HEK293 (cell line): ENCODE measurements at regions not wholly inside any gene's neighbourhood (a gene's known extent, or its start where the extent isn't known, plus 50 kb on each side); places are given as distances from the start of the nearest gene placed in this dataset.

Experiments
- CTCF ChIA-PET: fragments of 350-600 bp; formaldehyde crosslinking; extraction: SDS; loops from one replicate; lab custom pipeline; 2021; ENCODE audit warnings: antibody characterized with exemption; lab: Yijun Ruan, JAX
- POLR2A ChIA-PET: fragments of 300-600 bp; formaldehyde crosslinking; extraction: SDS; loops from one replicate; lab custom pipeline; 2020; ENCODE audit warnings: antibody characterized with exemption, inconsistent platforms; lab: Yijun Ruan, JAX
- H3K27ac ChIP-seq: fragments of 200-500 bp; sonication (Bioruptor generic); 2 replicates; pipeline ENCODE4 v1.5.1; 2014; ENCODE audit warnings: low read depth, low read length, control low read depth, inconsistent platforms; ENCODE audit errors: extremely low read depth
- H3K36me3 ChIP-seq, 2 experiments: fragments of 200-500 bp in 1 of 2; sonication (Bioruptor generic) in 1 of 2; 1 replicate in 1 of 2; 2 replicates in 1 of 2; pipeline ENCODE4 v1.5.1; 2014 to 2017; ENCODE audit warnings: inconsistent platforms in 2 of 2, low read length in 2 of 2; ENCODE audit not compliant: control insufficient read depth in 2 of 2, insufficient read depth in 1 of 2
- H3K4me1 ChIP-seq: fragments of 200-500 bp; sonication (Bioruptor generic); 2 replicates; pipeline ENCODE4 v1.5.1; 2014; ENCODE audit warnings: mild to moderate bottlenecking, low read length, inconsistent platforms; ENCODE audit not compliant: control insufficient read depth, insufficient read depth
- H3K4me3 ChIP-seq: 2 replicates; pipeline ENCODE4 v1.5.1; 2011; ENCODE audit warnings: low read depth, mild to moderate bottlenecking, control low read depth, low read length, moderate library complexity
- H3K9me3 ChIP-seq: fragments of 200-500 bp; sonication (Bioruptor generic); 2 replicates; pipeline ENCODE4 v1.5.1; 2014; ENCODE audit warnings: low read depth, low read length, inconsistent platforms; ENCODE audit not compliant: control insufficient read depth, insufficient read depth
- KLF10 ChIP-seq: fragments of 450-650 bp; IDR thresholded peaks from 2 replicates; pipeline ENCODE4 v1.5.1; 2018; ENCODE audit warnings: missing biosample characterization, mild to moderate bottlenecking, missing genetic modification characterization
- KLF9 ChIP-seq: fragments of 450-650 bp; formaldehyde crosslinking; IDR thresholded peaks from 2 replicates; pipeline ENCODE4 v1.5.1; 2016; ENCODE audit warnings: missing biosample characterization, missing genetic modification characterization, low read depth
- PRDM2 ChIP-seq: fragments of 450-650 bp; formaldehyde crosslinking; IDR thresholded peaks from 2 replicates; pipeline ENCODE4 v1.5.1; 2016; ENCODE audit warnings: missing biosample characterization, missing genetic modification characterization, borderline replicate concordance
- ZBTB48 ChIP-seq: fragments of 450-650 bp; formaldehyde crosslinking; IDR thresholded peaks from 2 replicates; pipeline ENCODE4 v1.5.1; 2016; ENCODE audit warnings: missing biosample characterization, missing genetic modification characterization
- ZEB2 ChIP-seq: fragments of 450-650 bp; formaldehyde crosslinking; IDR thresholded peaks from 2 replicates; pipeline ENCODE4 v1.5.1; 2016; ENCODE audit warnings: missing biosample characterization, missing genetic modification characterization
- ZNF121 ChIP-seq: fragments of 450-650 bp; formaldehyde crosslinking; IDR thresholded peaks from 2 replicates; pipeline ENCODE4 v1.5.1; 2016; ENCODE audit warnings: missing biosample characterization, missing genetic modification characterization
- ZNF16 ChIP-seq: fragments of 450-650 bp; formaldehyde crosslinking; IDR thresholded peaks from 2 replicates; pipeline ENCODE4 v1.5.1; 2016; ENCODE audit warnings: low read depth, missing biosample characterization, missing genetic modification characterization
- ZNF175 ChIP-seq: fragments of 450-650 bp; formaldehyde crosslinking; IDR thresholded peaks from 2 replicates; pipeline ENCODE4 v1.5.1; 2016; ENCODE audit warnings: missing biosample characterization, missing genetic modification characterization
- ZNF214 ChIP-seq: fragments of 450-650 bp; formaldehyde crosslinking; IDR thresholded peaks from 2 replicates; pipeline ENCODE4 v1.5.1; 2017; ENCODE audit warnings: missing biosample characterization, mild to moderate bottlenecking, missing genetic modification characterization, borderline replicate concordance
- ZNF23 ChIP-seq: fragments of 450-650 bp; formaldehyde crosslinking; IDR thresholded peaks from 2 replicates; pipeline ENCODE4 v1.5.1; 2016; ENCODE audit warnings: missing biosample characterization, missing genetic modification characterization, borderline replicate concordance
- ZNF274 ChIP-seq, 2 experiments: fragments of 200-500 bp in 1 of 2; fragments of 450-650 bp in 1 of 2; sonication (Bioruptor generic) in 1 of 2; formaldehyde crosslinking in 1 of 2; IDR thresholded peaks; 2 replicates each; pipeline versions ENCODE4 v1.5.1 to v1.6.1; 2014 to 2016; ENCODE audit warnings: borderline replicate concordance in 1 of 2, inconsistent platforms in 1 of 2, low read length in 1 of 2, missing biosample characterization in 1 of 2, missing genetic modification characterization in 1 of 2
- ZNF280D ChIP-seq: fragments of 450-650 bp; formaldehyde crosslinking; IDR thresholded peaks from 2 replicates; pipeline ENCODE4 v1.5.1; 2016; ENCODE audit warnings: missing biosample characterization, missing genetic modification characterization
- ZNF558 ChIP-seq: fragments of 450-650 bp; formaldehyde crosslinking; IDR thresholded peaks from 2 replicates; pipeline ENCODE4 v1.5.1; 2016; ENCODE audit warnings: missing biosample characterization, missing genetic modification characterization
- ZNF560 ChIP-seq: fragments of 450-650 bp; formaldehyde crosslinking; IDR thresholded peaks from 2 replicates; pipeline ENCODE4 v1.5.1; 2017; ENCODE audit warnings: missing biosample characterization, missing genetic modification characterization, borderline replicate concordance
- ZNF561 ChIP-seq: fragments of 450-650 bp; IDR thresholded peaks from 2 replicates; pipeline ENCODE4 v1.5.1; 2018; ENCODE audit warnings: missing biosample characterization, missing genetic modification characterization, borderline replicate concordance
- ZNF654 ChIP-seq: fragments of 450-650 bp; formaldehyde crosslinking; IDR thresholded peaks from 2 replicates; pipeline ENCODE4 v1.5.1; 2016; ENCODE audit warnings: low read depth, missing biosample characterization, missing genetic modification characterization
- ZNF664 ChIP-seq: fragments of 450-650 bp; formaldehyde crosslinking; IDR thresholded peaks from 2 replicates; pipeline ENCODE4 v1.5.1; 2016; ENCODE audit warnings: missing biosample characterization, missing genetic modification characterization
- TF ChIP-seq, protein P1 (sequence below): fragments of 450-650 bp; IDR thresholded peaks from 2 replicates; pipeline ENCODE4 v1.5.1; 2018; ENCODE audit warnings: missing biosample characterization, mild to moderate bottlenecking, missing genetic modification characterization
- TF ChIP-seq, protein P2 (sequence below): fragments of 450-650 bp; formaldehyde crosslinking; IDR thresholded peaks from 2 replicates; pipeline ENCODE4 v1.5.1; 2016; ENCODE audit warnings: missing biosample characterization, missing genetic modification characterization
- TF ChIP-seq, protein P3 (sequence below): fragments of 450-650 bp; formaldehyde crosslinking; IDR thresholded peaks from 2 replicates; pipeline ENCODE4 v1.5.1; 2016; ENCODE audit warnings: missing biosample characterization, missing genetic modification characterization

DNA sequence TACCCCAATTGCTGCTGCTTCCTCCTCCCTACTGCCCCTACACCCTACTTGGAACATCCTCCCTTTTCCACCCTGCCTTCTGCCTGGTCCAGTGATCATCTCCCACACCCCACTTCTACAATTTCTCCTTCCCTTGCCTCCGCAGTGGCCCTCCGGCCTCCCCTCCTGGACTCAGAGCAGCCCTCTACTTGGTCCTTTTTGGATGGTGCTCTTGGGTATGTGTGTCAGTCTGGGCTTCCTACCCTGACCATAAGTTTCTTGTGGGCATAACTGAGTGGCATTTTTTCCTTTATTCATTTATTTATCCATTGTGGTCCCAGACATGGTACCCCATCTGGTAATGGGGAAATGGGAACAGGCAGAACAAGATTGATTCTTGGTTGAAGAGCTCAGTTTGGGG, 111.4 kb upstream of the NAV2 start:
- H3K27ac ChIP-seq: no peak overlapping the region
- H3K36me3 ChIP-seq: no peaks in the 10 kb centered on the region
- peaks cover under 1% of the 10 kb centered on the region for H3K4me1 ChIP-seq
- no peaks in the 10 kb centered on the region for H3K9me3 ChIP-seq
- H3K4me3 ChIP-seq: no peak overlapping the region
- TF ChIP-seq, protein P1, sequence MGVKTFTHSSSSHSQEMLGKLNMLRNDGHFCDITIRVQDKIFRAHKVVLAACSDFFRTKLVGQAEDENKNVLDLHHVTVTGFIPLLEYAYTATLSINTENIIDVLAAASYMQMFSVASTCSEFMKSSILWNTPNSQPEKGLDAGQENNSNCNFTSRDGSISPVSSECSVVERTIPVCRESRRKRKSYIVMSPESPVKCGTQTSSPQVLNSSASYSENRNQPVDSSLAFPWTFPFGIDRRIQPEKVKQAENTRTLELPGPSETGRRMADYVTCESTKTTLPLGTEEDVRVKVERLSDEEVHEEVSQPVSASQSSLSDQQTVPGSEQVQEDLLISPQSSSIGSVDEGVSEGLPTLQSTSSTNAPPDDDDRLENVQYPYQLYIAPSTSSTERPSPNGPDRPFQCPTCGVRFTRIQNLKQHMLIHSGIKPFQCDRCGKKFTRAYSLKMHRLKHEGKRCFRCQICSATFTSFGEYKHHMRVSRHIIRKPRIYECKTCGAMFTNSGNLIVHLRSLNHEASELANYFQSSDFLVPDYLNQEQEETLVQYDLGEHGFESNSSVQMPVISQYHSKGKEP (tag by site-specific recombination): no peak
- TF ChIP-seq PRDM2 (tag by site-specific recombination): no peak
- TF ChIP-seq ZNF654: no peak
- TF ChIP-seq ZNF560 (tag by site-specific recombination): no peak
- TF ChIP-seq ZNF274 (IDR thresholded peaks at IDR 0.05; ENCODE audit: low read length): no peak
- no peak for TF ChIP-seq ZNF274 (tag by site-specific recombination; IDR thresholded peaks at IDR 0.05; ENCODE audit: borderline replicate concordance)
- no peak for TF ChIP-seq ZNF121 (tag by site-specific recombination)
- TF ChIP-seq, protein P2, sequence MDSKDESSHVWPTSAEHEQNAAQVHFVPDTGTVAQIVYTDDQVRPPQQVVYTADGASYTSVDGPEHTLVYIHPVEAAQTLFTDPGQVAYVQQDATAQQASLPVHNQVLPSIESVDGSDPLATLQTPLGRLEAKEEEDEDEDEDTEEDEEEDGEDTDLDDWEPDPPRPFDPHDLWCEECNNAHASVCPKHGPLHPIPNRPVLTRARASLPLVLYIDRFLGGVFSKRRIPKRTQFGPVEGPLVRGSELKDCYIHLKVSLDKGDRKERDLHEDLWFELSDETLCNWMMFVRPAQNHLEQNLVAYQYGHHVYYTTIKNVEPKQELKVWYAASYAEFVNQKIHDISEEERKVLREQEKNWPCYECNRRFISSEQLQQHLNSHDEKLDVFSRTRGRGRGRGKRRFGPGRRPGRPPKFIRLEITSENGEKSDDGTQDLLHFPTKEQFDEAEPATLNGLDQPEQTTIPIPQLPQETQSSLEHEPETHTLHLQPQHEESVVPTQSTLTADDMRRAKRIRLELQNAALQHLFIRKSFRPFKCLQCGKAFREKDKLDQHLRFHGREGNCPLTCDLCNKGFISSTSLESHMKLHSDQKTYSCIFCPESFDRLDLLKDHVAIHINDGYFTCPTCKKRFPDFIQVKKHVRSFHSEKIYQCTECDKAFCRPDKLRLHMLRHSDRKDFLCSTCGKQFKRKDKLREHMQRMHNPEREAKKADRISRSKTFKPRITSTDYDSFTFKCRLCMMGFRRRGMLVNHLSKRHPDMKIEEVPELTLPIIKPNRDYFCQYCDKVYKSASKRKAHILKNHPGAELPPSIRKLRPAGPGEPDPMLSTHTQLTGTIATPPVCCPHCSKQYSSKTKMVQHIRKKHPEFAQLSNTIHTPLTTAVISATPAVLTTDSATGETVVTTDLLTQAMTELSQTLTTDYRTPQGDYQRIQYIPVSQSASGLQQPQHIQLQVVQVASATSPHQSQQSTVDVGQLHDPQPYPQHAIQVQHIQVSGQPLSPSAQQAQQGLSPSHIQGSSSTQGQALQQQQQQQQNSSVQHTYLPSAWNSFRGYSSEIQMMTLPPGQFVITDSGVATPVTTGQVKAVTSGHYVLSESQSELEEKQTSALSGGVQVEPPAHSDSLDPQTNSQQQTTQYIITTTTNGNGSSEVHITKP (tag by site-specific recombination): no peak
- TF ChIP-seq, protein P3, sequence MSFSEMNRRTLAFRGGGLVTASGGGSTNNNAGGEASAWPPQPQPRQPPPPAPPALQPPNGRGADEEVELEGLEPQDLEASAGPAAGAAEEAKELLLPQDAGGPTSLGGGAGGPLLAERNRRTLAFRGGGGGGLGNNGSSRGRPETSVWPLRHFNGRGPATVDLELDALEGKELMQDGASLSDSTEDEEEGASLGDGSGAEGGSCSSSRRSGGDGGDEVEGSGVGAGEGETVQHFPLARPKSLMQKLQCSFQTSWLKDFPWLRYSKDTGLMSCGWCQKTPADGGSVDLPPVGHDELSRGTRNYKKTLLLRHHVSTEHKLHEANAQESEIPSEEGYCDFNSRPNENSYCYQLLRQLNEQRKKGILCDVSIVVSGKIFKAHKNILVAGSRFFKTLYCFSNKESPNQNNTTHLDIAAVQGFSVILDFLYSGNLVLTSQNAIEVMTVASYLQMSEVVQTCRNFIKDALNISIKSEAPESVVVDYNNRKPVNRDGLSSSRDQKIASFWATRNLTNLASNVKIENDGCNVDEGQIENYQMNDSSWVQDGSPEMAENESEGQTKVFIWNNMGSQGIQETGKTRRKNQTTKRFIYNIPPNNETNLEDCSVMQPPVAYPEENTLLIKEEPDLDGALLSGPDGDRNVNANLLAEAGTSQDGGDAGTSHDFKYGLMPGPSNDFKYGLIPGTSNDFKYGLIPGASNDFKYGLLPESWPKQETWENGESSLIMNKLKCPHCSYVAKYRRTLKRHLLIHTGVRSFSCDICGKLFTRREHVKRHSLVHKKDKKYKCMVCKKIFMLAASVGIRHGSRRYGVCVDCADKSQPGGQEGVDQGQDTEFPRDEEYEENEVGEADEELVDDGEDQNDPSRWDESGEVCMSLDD (tag by site-specific recombination): no peak
- no peak for TF ChIP-seq ZEB2
- no peak for TF ChIP-seq ZBTB48 (tag by site-specific recombination)
- no peak for TF ChIP-seq ZNF16 (tag by site-specific recombination)
- TF ChIP-seq ZNF23 (tag by site-specific recombination): no peak
- TF ChIP-seq ZNF175 (tag by site-specific recombination): no peak
- no peak for TF ChIP-seq ZNF280D (tag by site-specific recombination)
- no peak for TF ChIP-seq ZNF664
- no peak for TF ChIP-seq ZNF214 (tag by site-specific recombination)
- no peak for TF ChIP-seq KLF9 (tag by site-specific recombination)
- TF ChIP-seq KLF10: no peak
- TF ChIP-seq ZNF561: no peak
- no peak for TF ChIP-seq ZNF558 (tag by site-specific recombination)
- POLR2A ChIA-PET: no interaction called here
- CTCF ChIA-PET: interaction anchor here (0.9 kb wide), 3 partner anchors 142 to 199 kb away, joined by 3 to 4 read pairs (median 3); no protein-coding TSS in a partner anchor
